LNCAP (cell line): ENCODE measurements at regions not wholly inside any gene's neighbourhood (a gene's known extent, or its start where the extent isn't known, plus 50 kb on each side); places are given as distances from the start of the nearest gene placed in this dataset.

Source experiments
- CTCF ChIP-seq: fragments of 450-650 bp; IDR thresholded peaks from 2 replicates; pipeline ENCODE4 v1.5.1; 2017; ENCODE audit warnings: mild to moderate bottlenecking

DNA sequence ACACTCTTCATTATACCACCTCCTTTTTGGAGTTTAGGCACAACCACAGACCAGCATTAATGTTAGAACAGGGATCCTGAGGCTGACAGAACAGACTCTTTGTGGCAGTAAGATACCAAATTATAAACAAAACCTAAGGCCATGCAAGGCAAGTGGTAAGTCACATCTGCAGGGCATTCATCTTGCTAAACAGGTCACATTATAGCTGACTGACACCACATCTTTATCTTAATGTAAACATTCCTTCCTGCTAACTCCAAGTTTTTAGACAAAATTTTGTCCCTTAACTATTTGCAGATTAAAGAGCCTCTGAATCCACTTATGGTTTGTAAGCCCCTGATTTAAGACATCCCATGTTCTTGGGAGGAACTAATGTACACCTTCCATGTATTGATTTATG is 500.6 kb downstream of the PYDC2 start:
- TF ChIP-seq CTCF = no peak

- no peak for TF ChIP-seq CTCF
Observed at GRCh38 chr3:191962324-191962723, 501.4 kb downstream of the PYDC2 start.

DNA sequence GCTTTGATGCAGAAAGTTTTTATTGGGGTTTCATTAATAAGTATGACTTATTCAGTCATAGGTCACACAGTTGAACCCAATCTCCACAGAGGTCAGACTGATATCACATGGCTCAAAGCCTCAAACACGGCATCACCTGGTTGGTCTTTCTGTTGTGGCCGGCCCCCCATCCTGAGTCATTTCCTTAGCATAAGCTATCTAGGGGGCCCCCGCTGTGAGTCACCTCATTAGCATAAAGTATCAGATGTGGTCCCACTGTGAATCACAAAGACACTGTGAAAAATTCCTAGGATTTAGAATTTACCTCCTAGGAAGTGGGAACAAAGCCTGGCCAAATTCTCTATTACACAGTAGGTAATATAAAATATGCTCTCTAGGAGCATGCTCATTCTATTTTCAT is 502.2 kb downstream of the PYDC2 start:
- TF ChIP-seq CTCF = no peak

GRCh38 chr3:191966556-191966955 is 505.6 kb downstream of the PYDC2 start:
- no peak for TF ChIP-seq CTCF

DNA sequence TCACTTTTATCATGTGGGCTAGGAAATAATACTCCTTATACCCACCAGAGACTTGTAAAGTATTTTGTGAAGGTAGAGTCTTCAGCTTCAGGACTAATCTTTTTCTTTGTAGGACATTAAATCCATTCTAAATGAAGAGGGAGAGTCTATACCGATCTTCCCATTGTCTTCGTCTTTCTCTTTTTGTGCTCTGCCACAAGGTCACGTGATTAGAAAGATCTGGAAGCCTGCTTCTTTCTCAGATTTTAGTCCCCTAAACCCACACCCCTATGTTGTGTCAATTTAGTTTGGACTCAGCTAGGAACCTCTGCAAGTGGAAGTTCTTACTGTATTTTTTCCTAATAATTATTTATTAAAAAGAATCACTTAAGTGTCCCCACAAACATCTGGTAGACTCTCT is 507.3 kb downstream of the PYDC2 start:
- TF ChIP-seq CTCF = no peak

GRCh38 chr3:191972714-191973398 is 511.9 kb downstream of the PYDC2 start:
- no peak for TF ChIP-seq CTCF

DNA sequence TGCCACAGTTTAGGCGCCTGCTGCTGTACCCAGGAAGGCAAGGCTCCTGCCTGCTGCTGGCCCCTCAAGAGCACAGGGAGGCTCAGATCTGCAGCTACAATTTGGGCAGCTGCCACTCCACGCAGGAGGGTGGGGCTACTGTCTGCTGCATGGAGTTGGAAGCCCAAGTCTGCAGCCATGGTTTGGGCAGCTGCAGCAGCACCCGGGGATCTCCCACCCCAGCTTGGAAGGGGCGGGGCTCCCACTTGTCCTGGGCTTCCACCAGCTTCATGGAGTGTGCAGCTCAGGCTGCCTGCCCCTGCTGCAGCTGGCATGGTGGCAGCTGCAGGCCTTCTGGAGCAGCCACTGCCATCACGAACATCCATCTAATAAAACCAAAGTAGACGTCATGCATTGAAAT is 512.9 kb downstream of the PYDC2 start:
- TF ChIP-seq CTCF = no peak

- TF ChIP-seq CTCF = no peak
Observed at GRCh38 chr3:191975936-191976335, 515.0 kb downstream of the PYDC2 start.
